HL-60/S4 (cell line): ENCODE measurements at regions not wholly inside any gene's neighbourhood (a gene's known extent, or its start where the extent isn't known, plus 50 kb on each side); places are given as distances from the start of the nearest gene placed in this dataset.

ENCODE experiments used
- in situ Hi-C: fragments of 300-500 bp; cut with MboI; formaldehyde crosslinking; loops from 2 replicates; pipeline ENCODE4 v1.14.3; 2022; ENCODE audit warnings: low sequenced_read_pairs

GRCh38 chr18:40415821-40416220, 1539.2 kb upstream of the PIK3C3 start:
- in situ Hi-C loops: no loop called here

GRCh38 chr18:40415176-40415791, 1539.8 kb upstream of the PIK3C3 start:
- in situ Hi-C loops: no loop called here

GRCh38 chr18:40414155-40414754, 1540.8 kb upstream of the PIK3C3 start:
- in situ Hi-C loops: no loop called here

GRCh38 chr18:40413160-40413559, 1541.9 kb upstream of the PIK3C3 start:
- in situ Hi-C loops: no loop called here

GRCh38 chr18:40412410-40412809, 1542.6 kb upstream of the PIK3C3 start:
- in situ Hi-C loops: no loop called here

GRCh38 chr18:40407909-40408308, 1547.1 kb upstream of the PIK3C3 start:
- in situ Hi-C loops: no loop called here

GRCh38 chr18:40404284-40404683, 1550.8 kb upstream of the PIK3C3 start:
- in situ Hi-C loops: no loop called here

- in situ Hi-C loops: no loop called here
Measured at GRCh38 chr18:40402052-40402451, 1553.0 kb upstream of the PIK3C3 start.

GRCh38 chr18:40388121-40388520, 1566.9 kb upstream of the PIK3C3 start:
- in situ Hi-C loops: no loop called here

- in situ Hi-C loops: no loop called here
Measured at GRCh38 chr18:40387130-40387787, 1567.8 kb upstream of the PIK3C3 start.

- in situ Hi-C loops: no loop called here
Measured at GRCh38 chr18:40382197-40382596, 1572.8 kb upstream of the PIK3C3 start.

GRCh38 chr18:40380686-40381439, 1574.2 kb upstream of the PIK3C3 start:
- in situ Hi-C loops: no loop called here

- in situ Hi-C loops: no loop called here
Measured at GRCh38 chr18:40375837-40376236, 1579.2 kb upstream of the PIK3C3 start.

- in situ Hi-C loops: no loop called here
Measured at GRCh38 chr18:40371673-40372072, 1583.4 kb upstream of the PIK3C3 start.

- in situ Hi-C loops: no loop called here
Measured at GRCh38 chr18:40367576-40367975, 1587.5 kb upstream of the PIK3C3 start.

- in situ Hi-C loops: no loop called here
Measured at GRCh38 chr18:40366521-40366920, 1588.5 kb upstream of the PIK3C3 start.

GRCh38 chr18:40365526-40365925, 1589.5 kb upstream of the PIK3C3 start:
- in situ Hi-C loops: no loop called here

- in situ Hi-C loops: no loop called here
Measured at GRCh38 chr18:40360558-40360957, 1594.5 kb upstream of the PIK3C3 start.

GRCh38 chr18:40357536-40357935, 1597.5 kb upstream of the PIK3C3 start:
- in situ Hi-C loops: no loop called here

GRCh38 chr18:40356168-40356567, 1598.9 kb upstream of the PIK3C3 start:
- in situ Hi-C loops: no loop called here

GRCh38 chr18:40355726-40356125, 1599.3 kb upstream of the PIK3C3 start:
- in situ Hi-C loops: no loop called here

- in situ Hi-C loops: no loop called here
Measured at GRCh38 chr18:40348196-40348595, 1606.8 kb upstream of the PIK3C3 start.
